GM10248 (cell line): ENCODE measurements at regions not wholly inside any gene's neighbourhood (a gene's known extent, or its start where the extent isn't known, plus 50 kb on each side); places are given as distances from the start of the nearest gene placed in this dataset.

ENCODE experiments used
- CTCF ChIA-PET: fragments of 300-600 bp; sonication (Branson Sonifier 250); formaldehyde crosslinking; extraction: SDS; loops from one replicate; lab custom pipeline; 2021; ENCODE audit warnings: antibody characterized with exemption; lab: Yijun Ruan, JAX
- POLR2A ChIA-PET: fragments of 350-650 bp; sonication (Branson Sonifier 250); formaldehyde crosslinking; extraction: SDS; loops from one replicate; lab custom pipeline; 2020; ENCODE audit warnings: antibody characterized with exemption; lab: Yijun Ruan, JAX
- DNase-seq: peaks from one replicate; pipeline ENCODE4 v3.0.0; 2012; ENCODE audit errors: extremely low spot score
- CTCF ChIP-seq: IDR thresholded peaks from 2 replicates; pipeline ENCODE4 v1.5.1; 2012; ENCODE audit warnings: mild to moderate bottlenecking, low read depth; ENCODE audit errors: extremely low read depth, missing control alignments, control extremely low read depth

GRCh38 chr2:150007815-150008430, 420.3 kb upstream of the MMADHC start:
- DNase-seq = no peak
- POLR2A ChIA-PET = no interaction called here
- no peak for TF ChIP-seq CTCF
- CTCF ChIA-PET = interaction anchor here (1.1 kb wide), 1 partner anchor 21 kb away, joined by 3 read pairs; no protein-coding TSS in a partner anchor

GRCh38 chr2:150006591-150006990, 419.0 kb upstream of the MMADHC start:
- no peak for TF ChIP-seq CTCF
- no peak for DNase-seq
- POLR2A ChIA-PET = no interaction called here
- CTCF ChIA-PET = no interaction called here

DNA sequence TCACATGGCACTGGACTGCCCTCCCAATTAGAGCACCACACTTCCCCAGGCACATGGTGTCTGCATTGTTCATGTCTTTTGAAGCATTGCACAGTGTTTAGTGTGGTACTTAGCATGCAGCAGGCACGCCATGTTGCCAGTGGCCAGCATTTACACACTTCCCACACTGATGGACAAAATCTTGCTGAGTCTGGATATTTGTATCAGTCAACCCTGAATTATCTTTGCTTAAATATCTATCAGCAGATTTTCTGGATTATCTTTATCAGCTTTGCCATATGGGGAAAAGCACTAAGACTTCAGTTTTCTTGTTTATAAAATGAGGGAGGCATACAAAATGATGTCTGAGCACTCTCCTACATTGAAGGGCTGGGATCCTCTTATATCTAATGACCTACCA, 416.0 kb upstream of the MMADHC start:
- TF ChIP-seq CTCF = no peak
- ChIA-PET POLR2A (no interaction called here), CTCF (interaction anchor here (1.4 kb wide), 1 partner anchor 11 kb away, joined by 3 read pairs; no protein-coding TSS in a partner anchor)
- no peak for DNase-seq

GRCh38 chr2:150001788-150002187, 414.2 kb upstream of the MMADHC start:
- POLR2A ChIA-PET = no interaction called here
- CTCF ChIA-PET = no interaction called here
- no peak for TF ChIP-seq CTCF
- DNase-seq = no peak

- POLR2A ChIA-PET = no interaction called here
- DNase-seq = no peak
- TF ChIP-seq CTCF = no peak
- CTCF ChIA-PET = no interaction called here
Measured at GRCh38 chr2:149996901-149997300, 409.3 kb upstream of the MMADHC start.

DNA sequence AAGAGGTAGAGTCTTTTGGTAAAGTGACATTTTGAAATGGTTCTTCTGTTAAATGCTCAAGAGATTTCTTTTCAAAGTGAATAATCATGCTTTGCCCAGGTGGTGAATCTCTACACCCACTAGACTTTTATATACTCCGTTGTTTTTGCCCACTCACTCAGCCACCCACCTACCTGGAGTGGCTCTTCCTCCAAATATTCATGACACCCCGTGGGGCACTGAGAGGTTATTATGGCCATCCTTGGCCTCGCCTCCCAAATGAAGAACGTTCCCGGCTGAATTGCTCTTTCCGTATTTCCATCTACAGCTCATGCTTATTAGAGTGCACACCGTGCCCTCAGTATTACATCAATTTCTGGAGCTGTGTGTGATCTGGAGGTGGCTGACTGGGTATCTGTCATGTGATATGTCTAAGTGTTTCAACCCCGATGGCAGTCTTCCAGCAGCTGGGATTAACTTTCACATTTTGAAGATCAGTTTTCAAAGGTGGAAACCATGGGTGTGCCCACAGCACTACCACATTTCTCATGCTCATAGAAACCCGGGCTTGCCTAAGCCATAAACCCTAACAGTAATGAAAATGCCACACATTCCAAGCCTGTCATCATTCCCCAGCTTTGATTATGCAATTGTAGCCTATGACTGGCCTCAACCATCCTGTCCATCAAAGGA, 406.6 kb upstream of the MMADHC start:
- CTCF ChIA-PET = no interaction called here
- TF ChIP-seq CTCF = no peak
- POLR2A ChIA-PET = no interaction called here
- no peak for DNase-seq
